Adrenal gland (tissue), 5 donors: ENCODE measurements at regions not wholly inside any gene's neighbourhood (a gene's known extent, or its start where the extent isn't known, plus 50 kb on each side); places are given as distances from the start of the nearest gene placed in this dataset.

ENCODE experiments used
- POLR2A ChIP-seq, 2 donors: fragments of 450-650 bp; IDR thresholded peaks; one replicate each; pipeline ENCODE4 v1.6.1; 2017; ENCODE audit warnings: antibody characterized with exemption in 2 of 2, mild to moderate bottlenecking in 2 of 2, moderate library complexity in 1 of 2
- TF ChIP-seq, protein P1 (sequence below), 6 experiments: fragments of 450-650 bp in 4 of 6; fragments of 200-600 bp in 2 of 6; sonication (generic) in 1 of 6; IDR thresholded peaks; 1 replicate in 5 of 6; 2 replicates in 1 of 6; pipeline versions ENCODE4 v1.5.1 to v1.8.0; 2016 to 2021; ENCODE audit warnings: antibody characterized with exemption in 6 of 6, mild to moderate bottlenecking in 2 of 6, moderate library complexity in 1 of 6
- donor health status: DM: no; HTN: no; CAD: no.

GRCh38 chrX:39605183-39605582 is 492.6 kb downstream of the BCOR start:
- TF ChIP-seq, protein P1, sequence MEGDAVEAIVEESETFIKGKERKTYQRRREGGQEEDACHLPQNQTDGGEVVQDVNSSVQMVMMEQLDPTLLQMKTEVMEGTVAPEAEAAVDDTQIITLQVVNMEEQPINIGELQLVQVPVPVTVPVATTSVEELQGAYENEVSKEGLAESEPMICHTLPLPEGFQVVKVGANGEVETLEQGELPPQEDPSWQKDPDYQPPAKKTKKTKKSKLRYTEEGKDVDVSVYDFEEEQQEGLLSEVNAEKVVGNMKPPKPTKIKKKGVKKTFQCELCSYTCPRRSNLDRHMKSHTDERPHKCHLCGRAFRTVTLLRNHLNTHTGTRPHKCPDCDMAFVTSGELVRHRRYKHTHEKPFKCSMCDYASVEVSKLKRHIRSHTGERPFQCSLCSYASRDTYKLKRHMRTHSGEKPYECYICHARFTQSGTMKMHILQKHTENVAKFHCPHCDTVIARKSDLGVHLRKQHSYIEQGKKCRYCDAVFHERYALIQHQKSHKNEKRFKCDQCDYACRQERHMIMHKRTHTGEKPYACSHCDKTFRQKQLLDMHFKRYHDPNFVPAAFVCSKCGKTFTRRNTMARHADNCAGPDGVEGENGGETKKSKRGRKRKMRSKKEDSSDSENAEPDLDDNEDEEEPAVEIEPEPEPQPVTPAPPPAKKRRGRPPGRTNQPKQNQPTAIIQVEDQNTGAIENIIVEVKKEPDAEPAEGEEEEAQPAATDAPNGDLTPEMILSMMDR (IDR thresholded peaks at IDR 0.05) = no peak
- TF ChIP-seq POLR2A (IDR thresholded peaks at IDR 0.05) = no peak
